ENCODE measurements at regions not wholly inside any gene's neighbourhood (a gene's known extent, or its start where the extent isn't known, plus 50 kb on each side); places are given as distances from the start of the nearest gene placed in this dataset.
A peak's percentile ranks its signal among the peaks of the same experiment; 100 is the strongest.

GRCh38 chr18:47510831-47511230, 259.4 kb upstream of the SKOR2 start:
- Histone ChIP-seq H3K36me3 (no peaks in the 10 kb centered on the region), H3K4me1 (no peaks in the 10 kb centered on the region), H3K27me3 (no peaks in the 10 kb centered on the region), H3K27ac (no peak overlapping the region), H3K4me3 (no peak overlapping the region), H3K9me3 (no peaks in the 10 kb centered on the region)
- DNase-seq (ENCODE audit: extremely low spot score in 2 of 2): peak in 1 of 2 donors; percentile 70
- intact Hi-C loops (cut with DNase I): no loop called here
- no peak for TF ChIP-seq CTCF (IDR thresholded peaks at IDR 0.05)
- no peak for TF ChIP-seq POLR2AphosphoS5 (IDR thresholded peaks at IDR 0.05; ENCODE audit: insufficient read depth in 1 of 2, low read depth in 1 of 2)
- no peak for TF ChIP-seq POLR2A (IDR thresholded peaks at IDR 0.05)

DNA sequence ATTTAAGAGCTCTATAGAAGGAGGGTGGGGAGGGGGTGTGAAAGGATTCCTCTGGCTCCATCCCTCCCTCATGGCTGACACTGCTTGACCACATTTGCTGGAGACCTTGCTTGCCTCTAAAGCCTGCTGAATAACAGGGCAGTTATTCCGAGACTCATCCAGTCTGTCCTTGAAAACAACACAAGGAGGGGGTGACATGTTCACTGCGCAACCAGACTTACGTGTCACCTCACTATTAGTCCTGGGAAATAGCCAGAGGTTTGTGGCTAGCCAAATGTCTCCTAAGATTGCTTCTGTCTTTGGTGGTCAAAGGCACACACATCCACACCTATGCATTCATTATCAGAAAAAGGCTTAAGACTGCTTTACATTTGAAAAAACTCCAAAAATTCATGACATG, 256.2 kb upstream of the SKOR2 start:
- H3K4me1 ChIP-seq: no peaks in the 10 kb centered on the region
- intact Hi-C loops (cut with DNase I): no loop called here
- no peak overlapping the region for H3K4me3 ChIP-seq
- H3K9me3 ChIP-seq: no peaks in the 10 kb centered on the region
- DNase-seq (ENCODE audit: extremely low spot score in 2 of 2): no peak
- TF ChIP-seq POLR2A (IDR thresholded peaks at IDR 0.05) (no peak), POLR2AphosphoS5 (IDR thresholded peaks at IDR 0.05; ENCODE audit: insufficient read depth in 1 of 2, low read depth in 1 of 2) (no peak), CTCF (IDR thresholded peaks at IDR 0.05) (no peak)
- no peak overlapping the region for H3K27ac ChIP-seq
- H3K27me3 ChIP-seq: no peaks in the 10 kb centered on the region
- H3K36me3 ChIP-seq: no peaks in the 10 kb centered on the region

DNA sequence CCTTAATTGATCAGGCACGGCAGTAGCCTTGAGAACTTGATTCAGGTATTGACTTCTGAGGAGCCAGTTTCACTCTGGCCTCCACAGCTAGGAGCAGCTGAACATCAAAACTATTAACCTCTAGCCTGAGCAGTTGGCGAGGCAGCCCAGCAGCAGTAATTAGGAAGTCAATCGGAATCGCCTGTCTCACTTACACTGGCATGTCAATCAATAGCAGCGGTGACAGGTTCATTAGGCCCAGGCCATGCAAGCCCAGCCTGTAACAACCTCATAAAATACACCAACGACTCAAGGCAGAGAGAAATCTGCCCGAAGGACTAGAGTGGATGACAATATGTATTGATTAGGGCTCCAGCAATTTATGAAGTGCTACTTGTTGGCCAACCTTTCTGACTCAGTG, 255.4 kb upstream of the SKOR2 start:
- H3K36me3 ChIP-seq: no peaks in the 10 kb centered on the region
- no peak overlapping the region for H3K27ac ChIP-seq
- intact Hi-C loops (cut with DNase I): no loop called here

DNA sequence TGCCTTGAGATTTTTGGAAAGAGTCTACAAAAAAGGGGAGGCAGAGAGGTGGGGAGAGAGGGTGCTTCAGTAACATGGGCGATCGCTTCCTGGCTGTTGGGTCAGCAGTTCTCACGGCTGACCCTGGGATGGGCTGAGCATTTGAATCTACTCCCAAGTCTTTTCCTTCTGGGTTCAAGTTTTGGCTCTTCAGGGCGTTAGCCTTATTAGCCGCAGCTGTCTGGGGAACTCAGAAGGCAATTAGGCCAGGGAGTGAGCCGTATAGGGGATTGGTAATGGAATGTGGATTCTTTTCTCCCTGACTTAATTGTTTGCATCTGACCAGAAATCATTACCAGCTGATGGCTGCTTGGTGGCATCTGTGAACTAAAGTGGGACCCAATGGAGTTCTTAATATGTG, 250.5 kb upstream of the SKOR2 start:
- H3K9me3 ChIP-seq: no peaks in the 10 kb centered on the region
- H3K4me3 ChIP-seq: no peak overlapping the region
- H3K27me3 ChIP-seq: no peaks in the 10 kb centered on the region
- no peak for TF ChIP-seq POLR2A (IDR thresholded peaks at IDR 0.05)
- no peak for TF ChIP-seq POLR2AphosphoS5 (IDR thresholded peaks at IDR 0.05; ENCODE audit: insufficient read depth in 1 of 2, low read depth in 1 of 2)
- TF ChIP-seq CTCF (IDR thresholded peaks at IDR 0.05): no peak
- intact Hi-C loops (cut with DNase I): no loop called here
- no peaks in the 10 kb centered on the region for H3K36me3 ChIP-seq
- DNase-seq (ENCODE audit: extremely low spot score in 2 of 2): peak in 1 of 2 donors; percentile 27
- H3K4me1 ChIP-seq: no peaks in the 10 kb centered on the region
- no peak overlapping the region for H3K27ac ChIP-seq

More for the DNA sequence above, 255.4 kb upstream of the SKOR2 start:
- TF ChIP-seq POLR2A (IDR thresholded peaks at IDR 0.05) (no peak), POLR2AphosphoS5 (IDR thresholded peaks at IDR 0.05; ENCODE audit: insufficient read depth in 1 of 2, low read depth in 1 of 2) (no peak), CTCF (IDR thresholded peaks at IDR 0.05) (no peak)
- no peak for DNase-seq (ENCODE audit: extremely low spot score in 2 of 2)
- Histone ChIP-seq H3K9me3 (no peaks in the 10 kb centered on the region), H3K27me3 (no peaks in the 10 kb centered on the region), H3K4me1 (no peaks in the 10 kb centered on the region), H3K4me3 (no peak overlapping the region)

DNA sequence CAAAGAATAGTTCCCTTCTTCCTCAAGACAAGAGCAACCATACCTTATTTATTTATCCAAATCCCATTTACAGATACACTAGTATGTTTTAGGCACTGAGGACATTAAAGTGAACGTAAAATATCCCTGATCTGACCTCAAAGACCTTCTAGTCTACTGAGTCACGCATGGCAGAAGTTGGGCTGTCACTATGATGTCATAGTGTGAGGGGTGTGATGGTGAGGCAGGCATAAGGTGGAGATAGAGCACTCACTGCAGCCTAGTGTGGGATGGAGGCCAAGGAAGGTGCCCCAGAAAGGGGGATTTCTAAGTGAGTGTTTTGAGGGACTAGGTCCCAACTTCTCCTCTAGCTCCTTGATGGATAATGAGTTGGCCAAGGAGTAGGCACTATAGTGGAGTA, 249.5 kb upstream of the SKOR2 start:
- no peak for TF ChIP-seq CTCF (IDR thresholded peaks at IDR 0.05)
- TF ChIP-seq POLR2A (IDR thresholded peaks at IDR 0.05): no peak
- TF ChIP-seq POLR2AphosphoS5 (IDR thresholded peaks at IDR 0.05; ENCODE audit: insufficient read depth in 1 of 2, low read depth in 1 of 2): no peak
- intact Hi-C loops (cut with DNase I): no loop called here
- no peaks in the 10 kb centered on the region for H3K4me1 ChIP-seq
- peak in 1 of 2 donors; percentile 6 for DNase-seq (ENCODE audit: extremely low spot score in 2 of 2)
- H3K9me3 ChIP-seq: no peaks in the 10 kb centered on the region
- no peak overlapping the region for H3K4me3 ChIP-seq
- H3K27me3 ChIP-seq: no peaks in the 10 kb centered on the region
- H3K27ac ChIP-seq: no peak overlapping the region
- no peaks in the 10 kb centered on the region for H3K36me3 ChIP-seq

Measured in vagina (tissue), 2 donors.